GM12878 (cell line): ENCODE measurements at regions not wholly inside any gene's neighbourhood (a gene's known extent, or its start where the extent isn't known, plus 50 kb on each side); places are given as distances from the start of the nearest gene placed in this dataset.

Experiments
- ATAC-seq: fragments of 200-7000 bp; cut with Tn5 transposase; 3 replicates; pipeline ENCODE4 v1.9.1; 2020; ENCODE audit warnings: mild to moderate bottlenecking, moderate library complexity
- BruUV-seq: library from RNA; stranded (reverse); fragments of 400-500 nt; replicated peaks from 2 replicates; lab custom pipeline; 2021; lab: Mats Ljungman, UMichigan
- CTCF ChIA-PET: fragments of 300-600 bp; sonication (Branson Sonifier 250); formaldehyde crosslinking; extraction: SDS; loops from one replicate; lab custom pipeline; 2021; ENCODE audit warnings: inconsistent platforms; lab: Yijun Ruan, JAX
- POLR2A ChIA-PET: fragments of 350-600 bp; formaldehyde crosslinking; extraction: SDS; loops from one replicate; lab custom pipeline; 2021; ENCODE audit warnings: inconsistent platforms; lab: Charles Lee
- RAD21 ChIA-PET: fragments of 300-600 bp; sonication (Branson Sonifier 250); formaldehyde crosslinking; loops from one replicate; lab custom pipeline; 2023; ENCODE audit warnings: antibody characterized with exemption; ENCODE audit not compliant: unreplicated experiment; lab: Charles Lee
- SMC1A ChIA-PET: fragments of 300-600 bp; sonication (Branson Sonifier 250); formaldehyde crosslinking; loops from one replicate; lab custom pipeline; 2023; ENCODE audit not compliant: unreplicated experiment, uncharacterized antibody; lab: Charles Lee
- DNase-seq: peaks from one replicate; pipeline ENCODE4 v3.0.0-alpha.2; 2011; ENCODE audit warnings: low read depth, low spot score
- FAIRE-seq: peaks from 3 replicates; lab custom pipeline; 2011; peaks lifted over from hg19 to GRCh38; lab: Jason Lieb, UNC
- H2AFZ ChIP-seq: 2 replicates; pipeline ENCODE4 v1.6.0; 2011; ENCODE audit warnings: low read depth, low read length, control low read depth; ENCODE audit not compliant: control insufficient read depth
- H3K27ac ChIP-seq: 2 replicates; pipeline ENCODE4 v1.5.1; 2011; ENCODE audit warnings: control low read depth; ENCODE audit not compliant: control insufficient read depth, insufficient read depth
- H3K27me3 ChIP-seq, 2 experiments: replicated peaks in 1 of 2; 2 replicates each; pipeline versions ENCODE4 v1.6.0 to v1.6.1; 2011; ENCODE audit warnings: low read length in 1 of 2; ENCODE audit not compliant: control insufficient read depth in 2 of 2, insufficient read depth in 2 of 2
- H3K36me3 ChIP-seq, 2 experiments: 2 replicates each; pipeline ENCODE4 v1.5.1; 2011; ENCODE audit warnings: low read length in 1 of 2; ENCODE audit not compliant: control insufficient read depth in 2 of 2, insufficient read depth in 2 of 2
- H3K4me1 ChIP-seq: 2 replicates; pipeline ENCODE4 v1.6.1; 2011; ENCODE audit warnings: mild to moderate bottlenecking, low read length, moderate library complexity, mixed read lengths; ENCODE audit not compliant: control insufficient read depth, insufficient read depth
- H3K4me2 ChIP-seq: 2 replicates; pipeline ENCODE4 v1.6.0; 2011; ENCODE audit warnings: control low read depth; ENCODE audit not compliant: control insufficient read depth, insufficient read depth
- H3K4me3 ChIP-seq: fragments of 200-600 bp; sonication (generic); 2 replicates; pipeline ENCODE4 v1.5.1; 2016
- H3K79me2 ChIP-seq: 2 replicates; pipeline ENCODE4 v1.6.0; 2011; ENCODE audit warnings: low read length; ENCODE audit not compliant: control insufficient read depth, insufficient read depth
- H3K9ac ChIP-seq: 2 replicates; pipeline ENCODE4 v1.8.0; 2011; ENCODE audit warnings: low read length, control low read depth, mixed read lengths; ENCODE audit not compliant: control insufficient read depth, insufficient read depth
- H3K9me3 ChIP-seq: replicated peaks from 3 replicates; pipeline ENCODE4 v1.5.1; 2011; ENCODE audit warnings: mild to moderate bottlenecking, low read length; ENCODE audit not compliant: control insufficient read depth, insufficient read depth
- H4K20me1 ChIP-seq: 2 replicates; pipeline ENCODE4 v1.6.0; 2011; ENCODE audit not compliant: control insufficient read depth, insufficient read depth
- CBX5 ChIP-seq: sonication (generic); IDR thresholded peaks from 2 replicates; pipeline ENCODE4 v1.6.1; 2016; ENCODE audit warnings: low read depth, moderate library complexity, mild to moderate bottlenecking, inconsistent platforms
- CHD2 ChIP-seq: IDR thresholded peaks from 2 replicates; pipeline ENCODE4 v1.6.1; 2011; ENCODE audit warnings: low read depth, low read length, improper control_type of control experiment, borderline replicate concordance
- DPF2 ChIP-seq: fragments of 450-650 bp; IDR thresholded peaks from 2 replicates; pipeline ENCODE4 v1.6.1; 2017; ENCODE audit warnings: mild to moderate bottlenecking
- EED ChIP-seq: sonication (generic); IDR thresholded peaks from 2 replicates; pipeline ENCODE4 v1.6.1; 2016; ENCODE audit warnings: antibody characterized with exemption, low read depth
- EGR1 ChIP-seq, 2 experiments: IDR thresholded peaks; 1 replicate in 1 of 2; 2 replicates in 1 of 2; pipeline ENCODE4 v1.6.1; 2011 to 2012; ENCODE audit warnings: low read depth in 2 of 2, low read length in 2 of 2, borderline replicate concordance in 1 of 2, mild to moderate bottlenecking in 1 of 2, moderate library complexity in 1 of 2
- FOXM1 ChIP-seq: IDR thresholded peaks from 2 replicates; pipeline ENCODE4 v1.6.1; 2012; ENCODE audit warnings: low read depth, mild to moderate bottlenecking, inconsistent platforms, low read length, moderate library complexity
- GATAD2B ChIP-seq: fragments of 450-650 bp; conservative IDR thresholded peaks from 2 replicates; pipeline ENCODE4 v1.6.1; 2017; ENCODE audit warnings: low read depth, mild to moderate bottlenecking, moderate library complexity
- HCFC1 ChIP-seq: fragments of 150-350 bp; IDR thresholded peaks from 2 replicates; pipeline ENCODE4 v1.6.1; 2014; ENCODE audit warnings: low read length
- KLF5 ChIP-seq: fragments of 450-650 bp; IDR thresholded peaks from 2 replicates; pipeline ENCODE4 v1.6.1; 2014; ENCODE audit warnings: mild to moderate bottlenecking; ENCODE audit not compliant: partially characterized antibody
- MEF2A ChIP-seq: IDR thresholded peaks from 2 replicates; pipeline ENCODE4 v1.6.1; 2011; ENCODE audit warnings: low read depth, mild to moderate bottlenecking, low read length, moderate library complexity; ENCODE audit not compliant: insufficient read depth
- MEF2B ChIP-seq: fragments of 450-650 bp; IDR thresholded peaks from 2 replicates; pipeline ENCODE4 v1.6.1; 2018; ENCODE audit warnings: mild to moderate bottlenecking, moderate library complexity; ENCODE audit not compliant: partially characterized antibody, poor library complexity, severe bottlenecking
- MTA2 ChIP-seq: fragments of 450-650 bp; IDR thresholded peaks from 2 replicates; pipeline ENCODE4 v1.6.1; 2016; ENCODE audit warnings: low read depth, mild to moderate bottlenecking, moderate library complexity
- PML ChIP-seq: IDR thresholded peaks from 2 replicates; pipeline ENCODE4 v1.6.1; 2012; ENCODE audit warnings: low read length, inconsistent platforms
- POLR2AphosphoS2 ChIP-seq: IDR thresholded peaks from 2 replicates; pipeline ENCODE4 v1.6.1; 2011; ENCODE audit warnings: low read depth, mild to moderate bottlenecking, low read length, improper control_type of control experiment, moderate library complexity
- RUNX3 ChIP-seq: IDR thresholded peaks from 2 replicates; pipeline ENCODE4 v1.6.1; 2012; ENCODE audit warnings: low read length, inconsistent platforms
- SIN3A ChIP-seq: IDR thresholded peaks from 2 replicates; pipeline ENCODE4 v1.6.1; 2012; ENCODE audit warnings: low read depth, low read length, improper control_type of control experiment
- YBX1 ChIP-seq: fragments of 450-650 bp; IDR thresholded peaks from 2 replicates; pipeline ENCODE4 v1.6.1; 2016; ENCODE audit warnings: antibody characterized with exemption
- YY1 ChIP-seq: IDR thresholded peaks from 2 replicates; pipeline ENCODE4 v1.6.1; 2011; ENCODE audit warnings: low read depth, mild to moderate bottlenecking, low read length
- WGBS: methylation state at CpG from one replicate; pipeline ENCODE4 v1.1.6; 2016; ENCODE audit warnings: low lambda C conversion rate; ENCODE audit not compliant: insufficient replicate concordance, insufficient coverage; ENCODE audit errors: missing lambda C conversion rate; 5-methylcytosine and 5-hydroxymethylcytosine counted together
- in situ Hi-C: fragments of 300-500 bp; cut with MboI; formaldehyde crosslinking; loops from 9 replicates; pipeline ENCODE4 v1.14.3; 2018; ENCODE audit warnings: mixed read lengths
- intact Hi-C: fragments of 100-400 bp; cut with micrococcal nuclease; formaldehyde crosslinking; loops from one replicate; pipeline ENCODE4 v1.14.2; 2022; ENCODE audit not compliant: unreplicated experiment
- TF ChIP-seq, protein P1 (sequence below): fragments of 150-350 bp; IDR thresholded peaks from 2 replicates; pipeline ENCODE4 v1.6.1; 2014; ENCODE audit warnings: mild to moderate bottlenecking, low read depth, low read length

DNA sequence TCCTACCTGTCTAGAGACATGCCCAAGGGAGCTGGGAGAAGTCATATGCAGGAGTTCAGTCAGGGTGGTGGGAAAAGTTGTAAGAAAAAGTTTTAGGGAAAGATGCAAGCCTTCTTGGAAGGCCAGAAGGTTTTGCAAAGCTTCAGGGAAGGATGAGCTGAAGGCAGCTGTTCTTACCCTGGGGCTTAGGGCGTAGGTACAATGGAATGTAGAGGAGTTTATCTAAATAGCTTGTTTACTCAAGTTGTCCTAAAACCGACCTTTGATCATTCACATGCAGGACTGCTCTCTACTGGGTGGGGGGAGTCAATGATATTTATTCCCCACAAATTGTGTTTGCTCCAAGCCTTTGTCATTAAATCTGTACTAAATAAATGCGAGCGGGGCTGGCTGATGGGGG is 277.0 kb downstream of the CRPPA start (continued):
- TF ChIP-seq, protein P1, sequence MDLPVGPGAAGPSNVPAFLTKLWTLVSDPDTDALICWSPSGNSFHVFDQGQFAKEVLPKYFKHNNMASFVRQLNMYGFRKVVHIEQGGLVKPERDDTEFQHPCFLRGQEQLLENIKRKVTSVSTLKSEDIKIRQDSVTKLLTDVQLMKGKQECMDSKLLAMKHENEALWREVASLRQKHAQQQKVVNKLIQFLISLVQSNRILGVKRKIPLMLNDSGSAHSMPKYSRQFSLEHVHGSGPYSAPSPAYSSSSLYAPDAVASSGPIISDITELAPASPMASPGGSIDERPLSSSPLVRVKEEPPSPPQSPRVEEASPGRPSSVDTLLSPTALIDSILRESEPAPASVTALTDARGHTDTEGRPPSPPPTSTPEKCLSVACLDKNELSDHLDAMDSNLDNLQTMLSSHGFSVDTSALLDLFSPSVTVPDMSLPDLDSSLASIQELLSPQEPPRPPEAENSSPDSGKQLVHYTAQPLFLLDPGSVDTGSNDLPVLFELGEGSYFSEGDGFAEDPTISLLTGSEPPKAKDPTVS, result no peak
- TF ChIP-seq EGR1 (IDR thresholded peaks at IDR 0.05; ENCODE audit: borderline replicate concordance in 1 of 2, low read depth in 2 of 2, low read length in 2 of 2) (no peak), PML (no peak), GATAD2B (no peak), MEF2A (no peak), YBX1 (no peak), MTA2 (no peak), CHD2 (no peak), FOXM1 (no peak), HCFC1 (no peak), MEF2B (no peak), DPF2 (no peak), POLR2AphosphoS2 (no peak), EED (no peak), RUNX3 (no peak)

DNA sequence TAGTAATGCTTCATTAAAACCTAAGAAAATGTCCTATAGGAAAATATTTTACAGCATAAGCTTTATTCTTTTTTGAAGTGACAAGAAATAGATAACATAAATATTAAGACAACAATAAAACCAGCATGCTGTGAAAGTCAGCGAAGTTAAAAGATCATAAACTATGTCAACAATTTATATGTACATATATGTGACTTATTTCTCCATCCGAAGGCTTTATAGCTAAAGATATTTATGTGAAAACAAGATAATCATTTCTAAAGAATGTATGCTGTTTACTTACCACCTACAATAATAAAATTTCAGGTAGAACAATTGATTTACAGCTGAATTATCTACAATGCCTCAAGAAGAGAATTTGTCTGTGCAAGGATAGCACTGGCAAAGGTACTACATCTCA is 283.4 kb downstream of the CRPPA start:
- no peak overlapping the region for H3K4me3 ChIP-seq
- FAIRE-seq (no peak), ATAC-seq (no peak), DNase-seq (no peak)
- H3K4me1 ChIP-seq, result no peaks in the 10 kb centered on the region
- H3K27ac ChIP-seq, result no peak overlapping the region
- no peaks in the 10 kb centered on the region for H3K9me3 ChIP-seq
- no peaks in the 10 kb centered on the region for H4K20me1 ChIP-seq
- no TSS peak for BruUV-seq
- H3K27me3 ChIP-seq, result no peaks in the 10 kb centered on the region
- WGBS, result 34% methylated on average over 2 of the region's 2 CpGs
- H3K79me2 ChIP-seq, result no peaks in the 10 kb centered on the region
- no peaks in the 10 kb centered on the region for H3K36me3 ChIP-seq
- intact Hi-C loops (no loop called here), in situ Hi-C loops (no loop called here)
- no peak overlapping the region for H2AFZ ChIP-seq
- CTCF ChIA-PET, result interaction anchor here (0.8 to 1.0 kb wide), 2 partner anchors 8 to 427 kb away, joined by 3 read pairs; no protein-coding TSS in a partner anchor
- H3K9ac ChIP-seq, result no peak overlapping the region
- RAD21 ChIA-PET, result no interaction called here
- no peak overlapping the region for H3K4me2 ChIP-seq
- SMC1A ChIA-PET, result interaction anchor here (1.2 to 1.3 kb wide), 2 partner anchors 11 to 13 kb away, joined by 3 read pairs; no protein-coding TSS in a partner anchor
- POLR2A ChIA-PET, result no interaction called here
- TF ChIP-seq SIN3A (no peak), HCFC1 (no peak), CBX5 (no peak), KLF5 (no peak), YY1 (no peak)
